ENCODE measurements at regions not wholly inside any gene's neighbourhood (a gene's known extent, or its start where the extent isn't known, plus 50 kb on each side); places are given as distances from the start of the nearest gene placed in this dataset.

GRCh38 chr4:124018383-124019317, 622.1 kb downstream of the SPRY1 start:
- DNase-seq: no peak

DNA sequence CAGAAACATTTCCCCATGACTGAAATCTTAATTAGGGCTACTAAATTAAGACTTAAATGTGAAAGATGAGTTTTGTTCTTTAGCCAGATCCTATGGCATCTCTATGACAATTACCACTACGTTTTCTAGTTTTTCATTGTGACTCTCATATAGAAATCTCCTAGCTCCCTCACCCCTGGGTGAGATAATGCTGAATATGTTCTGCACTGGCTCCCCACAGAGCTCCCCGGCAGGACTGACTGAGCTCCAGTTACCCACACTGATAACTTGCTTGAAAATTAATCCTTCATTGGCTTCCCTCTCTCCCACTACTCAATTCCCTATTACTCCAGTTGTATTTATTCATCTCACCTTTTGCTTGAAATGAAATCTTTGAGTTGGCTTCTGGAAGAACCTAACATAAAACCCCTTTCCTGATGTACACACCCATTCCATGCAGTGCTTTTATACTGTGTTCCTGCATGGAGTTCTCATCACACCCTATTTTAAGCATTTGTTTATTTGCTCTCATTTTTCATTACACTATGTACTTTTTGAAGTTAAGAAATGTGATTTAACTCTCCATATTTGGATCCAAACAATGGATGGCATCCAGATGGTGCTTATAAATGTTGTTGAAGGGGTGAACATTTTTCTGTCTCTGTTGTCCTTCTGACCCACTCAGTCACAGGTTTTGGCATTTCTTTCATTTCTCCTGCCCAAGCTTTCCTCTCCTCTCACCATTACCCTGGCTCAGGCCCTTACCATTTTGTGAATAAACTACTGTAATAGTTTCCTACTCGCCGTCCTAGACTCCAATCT, 623.4 kb downstream of the SPRY1 start:
- no peak for DNase-seq

GRCh38 chr4:124025000-124025399, 628.4 kb downstream of the SPRY1 start:
- no peak for DNase-seq

DNA sequence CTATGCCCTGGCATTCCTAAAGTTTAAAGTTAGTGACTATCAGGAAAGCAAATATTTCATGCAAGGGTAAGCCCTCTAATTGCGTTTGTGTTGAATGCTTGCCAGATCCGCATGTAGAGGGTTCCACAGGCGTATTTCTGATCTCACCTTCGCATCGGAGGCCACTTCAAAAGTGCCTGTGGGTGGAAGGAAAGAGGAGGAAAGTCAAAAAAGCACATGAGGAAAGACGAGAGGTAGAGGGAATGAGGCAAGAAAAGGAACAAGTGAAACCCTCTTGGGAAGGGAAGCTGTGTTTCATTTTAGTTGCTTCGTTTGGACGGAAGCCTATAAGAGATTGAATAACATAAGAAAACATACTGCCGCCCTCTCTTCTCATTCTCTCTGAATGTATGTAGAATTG, 628.8 kb downstream of the SPRY1 start:
- no peak for DNase-seq

DNA sequence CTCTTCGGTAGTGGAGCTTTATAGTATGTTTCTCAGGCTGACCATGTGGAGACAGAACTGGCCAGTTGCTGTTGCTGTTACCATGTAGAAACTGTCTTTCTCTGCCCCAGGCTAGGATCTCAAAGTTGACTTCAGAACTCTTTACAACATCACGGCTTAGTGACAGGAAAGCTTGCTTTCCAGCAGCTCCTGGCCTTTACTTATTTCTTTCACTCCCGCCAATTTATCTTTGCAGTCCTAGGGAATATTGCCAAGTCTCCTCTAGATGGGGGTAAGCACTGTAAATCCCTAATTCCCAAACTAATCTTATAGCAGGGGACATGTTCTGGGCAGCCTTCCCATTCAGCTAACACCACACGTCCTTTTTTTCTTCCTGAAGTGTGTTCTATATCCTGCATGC, 631.6 kb downstream of the SPRY1 start:
- DNase-seq: no peak

DNA sequence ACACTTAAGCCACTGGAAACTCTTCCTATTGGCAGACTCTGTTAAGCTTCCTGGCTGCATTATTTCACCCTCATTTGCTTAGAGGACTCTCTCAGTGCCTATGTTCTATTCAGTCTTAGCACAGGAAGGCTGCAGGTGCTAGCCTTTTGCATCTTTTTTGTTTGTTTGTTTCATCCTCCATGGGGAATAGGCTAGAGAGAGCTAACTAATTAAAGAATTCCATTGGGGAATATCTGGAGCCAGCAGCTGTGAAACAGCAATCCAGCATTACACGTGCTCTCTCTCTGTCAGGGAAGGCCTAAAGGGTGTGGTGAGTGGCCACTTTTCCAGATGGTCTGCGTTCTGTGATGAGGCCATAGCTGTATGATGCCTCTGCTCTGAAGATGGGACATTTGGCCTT, 633.6 kb downstream of the SPRY1 start:
- DNase-seq: no peak

DNA sequence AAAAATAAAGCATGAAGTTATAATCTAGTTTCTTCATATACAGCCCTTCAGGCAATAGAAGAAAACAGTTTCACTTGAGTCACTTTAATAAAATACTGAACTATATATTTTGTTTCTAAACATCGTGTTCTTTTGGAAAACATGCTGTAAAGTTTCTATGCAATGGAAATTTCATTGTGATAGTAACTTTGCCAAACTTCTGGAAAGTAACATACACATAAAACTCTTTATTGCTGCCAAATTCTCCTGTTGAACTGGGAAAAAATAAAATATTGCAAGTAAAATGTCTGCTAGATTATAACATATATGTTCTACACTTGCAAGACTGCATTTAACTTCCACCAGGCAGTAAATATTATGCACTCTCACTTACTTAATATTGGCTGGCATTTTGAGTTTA, 635.4 kb downstream of the SPRY1 start:
- no peak for DNase-seq

DNA sequence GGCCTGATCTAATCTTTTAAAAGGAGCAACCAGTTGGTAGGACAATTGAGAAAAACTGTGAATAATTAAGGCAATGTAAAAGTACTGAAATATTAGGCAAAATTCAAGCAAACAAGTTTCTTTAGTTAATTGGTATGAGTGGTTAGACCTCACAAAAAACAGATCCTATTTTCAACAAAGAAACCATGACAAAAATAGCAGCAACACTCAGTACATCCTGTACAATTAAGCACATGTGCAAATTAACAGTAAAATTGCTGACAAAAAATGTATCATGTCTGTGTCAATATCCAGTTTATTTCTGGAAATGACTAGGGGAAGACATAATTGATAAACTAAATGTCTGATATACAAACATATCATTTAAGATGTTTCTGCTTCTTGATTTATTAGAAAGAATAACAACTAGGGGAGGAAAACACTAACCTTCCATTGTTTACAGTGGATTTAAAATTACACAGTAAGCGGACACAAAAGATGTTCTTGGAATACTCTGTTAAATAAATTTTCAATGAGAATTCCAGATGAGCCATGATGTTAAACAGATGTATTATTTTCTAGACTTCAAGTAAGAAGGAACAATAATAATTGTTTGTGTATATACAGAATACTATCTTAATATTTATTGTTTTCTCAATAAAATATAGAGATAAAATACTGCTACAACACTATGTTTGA, 638.9 kb downstream of the SPRY1 start:
- no peak for DNase-seq

DNA sequence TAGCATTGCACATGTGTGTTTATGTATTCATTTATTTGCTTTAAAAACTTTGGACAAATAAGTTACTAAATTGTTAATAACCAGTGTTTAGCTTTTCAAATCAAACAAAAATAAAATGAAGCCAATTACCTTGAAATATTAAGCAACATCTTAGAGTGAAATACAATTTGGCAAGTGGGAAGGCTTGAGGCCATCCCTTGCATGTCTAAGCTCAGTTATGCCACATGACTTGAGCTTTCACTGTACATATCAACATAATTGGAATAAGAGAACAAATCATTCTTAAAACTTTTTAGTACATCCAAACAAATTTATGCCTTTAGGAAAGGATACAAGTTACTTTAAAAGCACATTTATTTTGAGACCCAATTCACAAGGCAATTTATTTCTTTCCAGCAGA, 640.6 kb downstream of the SPRY1 start:
- DNase-seq: no peak

- no peak for DNase-seq
Measured at GRCh38 chr4:124044330-124044729, 647.7 kb downstream of the SPRY1 start.

DNA sequence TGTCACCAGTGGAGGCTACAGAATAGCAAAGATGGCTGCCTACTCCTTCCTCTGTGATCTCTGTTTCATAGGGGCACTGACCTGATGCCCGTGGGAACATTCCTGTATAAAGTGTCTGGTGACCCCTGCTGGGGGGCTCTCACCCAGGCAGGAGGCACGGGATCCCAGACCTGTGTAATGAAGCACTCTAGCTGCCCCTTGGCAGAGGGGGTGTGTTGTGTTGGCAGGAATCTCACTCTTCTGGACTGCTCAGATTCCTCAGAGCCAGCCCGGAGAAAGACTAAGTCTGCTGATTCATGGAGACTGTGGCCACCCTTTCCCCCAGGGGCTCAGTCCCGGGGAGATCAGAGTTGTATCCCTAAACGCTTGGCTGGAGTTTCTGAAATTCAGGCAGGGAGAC, 648.3 kb downstream of the SPRY1 start:
- DNase-seq: no peak

DNA sequence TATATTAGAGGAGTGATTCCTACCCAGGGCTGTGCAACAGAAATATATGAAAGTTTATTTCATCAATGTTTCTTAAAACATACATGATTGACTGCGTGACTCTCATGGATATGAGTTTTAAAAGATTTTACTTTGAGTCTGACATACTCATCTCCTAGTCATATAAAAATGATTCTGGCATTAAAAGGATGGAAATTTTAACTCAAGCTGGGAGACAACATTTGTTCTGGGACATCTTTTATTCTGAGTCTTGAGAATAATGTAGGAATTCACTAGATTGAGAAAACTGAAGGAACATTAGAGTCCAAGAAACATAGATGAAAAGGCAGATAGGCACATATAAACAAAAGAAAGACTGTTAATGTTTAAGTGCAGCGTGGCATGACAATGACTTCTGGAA, 649.6 kb downstream of the SPRY1 start:
- no peak for DNase-seq

DNA sequence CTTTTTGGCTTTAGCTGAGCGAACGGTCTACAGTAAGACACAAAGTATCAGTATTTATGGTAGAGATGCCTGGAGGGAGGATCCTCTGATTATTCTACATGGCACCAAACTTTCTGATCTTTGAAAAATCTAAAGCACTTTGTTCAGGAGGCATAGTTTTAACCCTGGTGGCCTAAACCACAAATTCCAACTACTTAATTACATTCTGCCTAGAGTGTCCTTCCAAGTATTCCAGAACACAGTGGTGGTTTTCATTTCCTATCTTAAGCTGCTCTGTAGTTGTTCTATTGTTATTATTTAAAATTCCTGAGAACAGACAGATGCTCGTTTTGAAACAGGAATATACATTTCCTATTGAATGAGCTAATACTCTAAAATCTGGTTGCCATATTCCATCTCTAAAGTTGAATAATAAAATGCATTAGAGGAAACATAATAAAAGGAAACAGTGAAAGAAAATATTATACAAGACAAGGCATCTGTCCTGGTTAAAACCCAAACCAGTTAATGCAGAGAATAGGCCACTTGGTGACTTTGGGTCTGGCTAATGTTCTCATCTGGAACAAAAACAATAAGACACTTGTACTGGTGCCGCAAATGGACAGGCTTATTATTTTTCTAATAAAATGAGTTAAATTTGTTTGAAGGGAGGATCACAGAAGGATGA, 657.4 kb downstream of the SPRY1 start:
- no peak for DNase-seq

- DNase-seq: no peak
Measured at GRCh38 chr4:124055336-124055735, 657.2 kb downstream of the ANKRD50 start.

GRCh38 chr4:124055896-124056295, 656.6 kb downstream of the ANKRD50 start:
- no peak for DNase-seq

GRCh38 chr4:124060261-124060918, 652.1 kb downstream of the ANKRD50 start:
- no peak for DNase-seq

DNA sequence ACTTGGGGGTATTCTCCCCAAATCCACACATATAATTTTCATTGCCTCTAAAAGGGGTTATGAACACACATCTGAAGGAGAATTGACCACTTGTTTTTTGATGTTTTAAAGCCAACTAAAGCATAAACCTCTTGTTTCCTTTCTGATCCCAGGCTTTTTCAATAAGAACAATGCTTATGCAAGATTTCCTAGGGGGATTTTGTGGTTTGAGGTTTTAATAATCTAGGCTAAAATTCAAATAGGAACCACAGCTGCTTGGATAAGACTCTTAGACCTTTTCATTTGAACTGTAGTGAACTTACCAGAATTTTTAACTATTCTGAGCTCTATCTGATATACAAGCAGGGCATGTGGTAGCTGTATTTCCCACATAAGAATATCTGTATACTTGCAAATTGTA, 651.1 kb downstream of the ANKRD50 start:
- no peak for DNase-seq

DNA sequence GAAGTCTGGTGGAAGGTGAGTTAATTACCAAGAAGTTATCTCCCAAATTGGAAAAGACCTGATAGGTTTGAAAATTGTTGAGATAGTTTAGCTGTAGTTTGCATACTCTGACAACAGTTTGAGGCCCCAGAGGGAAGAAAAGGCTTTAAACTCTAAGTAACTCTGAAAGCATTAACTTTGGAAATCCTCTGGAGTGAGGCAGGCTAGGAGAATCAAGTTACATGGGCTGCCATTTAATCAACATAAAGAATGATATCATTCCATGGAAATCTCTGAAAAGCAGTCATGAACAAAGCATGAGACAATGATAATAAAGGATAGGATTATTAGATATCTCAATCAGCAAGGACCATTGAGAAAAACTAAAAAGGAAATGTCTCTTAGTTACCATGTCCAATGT, 647.1 kb downstream of the ANKRD50 start:
- no peak for DNase-seq

- DNase-seq: no peak
Measured at GRCh38 chr4:124065936-124066335, 646.6 kb downstream of the ANKRD50 start.

GRCh38 chr4:124066595-124066994, 645.9 kb downstream of the ANKRD50 start:
- no peak for DNase-seq

DNA sequence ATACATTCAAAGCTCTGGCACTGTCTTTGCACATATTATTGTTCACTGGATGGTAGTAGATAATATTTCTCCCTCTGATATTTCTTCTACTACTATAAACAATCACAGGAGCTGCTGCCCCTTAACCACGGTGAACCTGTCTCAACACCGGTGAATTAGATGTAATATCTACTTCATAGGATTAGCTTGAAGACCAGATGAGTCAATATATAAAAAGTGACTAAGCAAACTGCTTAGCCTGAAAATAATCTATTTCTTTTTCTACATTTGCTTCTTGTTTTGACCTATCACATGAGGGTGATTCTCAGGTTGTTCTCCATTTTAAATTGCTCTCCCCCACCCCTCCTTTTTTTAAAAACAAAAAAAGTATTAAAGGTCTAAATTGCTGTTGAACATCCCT, 645.5 kb downstream of the ANKRD50 start:
- no peak for DNase-seq

DNA sequence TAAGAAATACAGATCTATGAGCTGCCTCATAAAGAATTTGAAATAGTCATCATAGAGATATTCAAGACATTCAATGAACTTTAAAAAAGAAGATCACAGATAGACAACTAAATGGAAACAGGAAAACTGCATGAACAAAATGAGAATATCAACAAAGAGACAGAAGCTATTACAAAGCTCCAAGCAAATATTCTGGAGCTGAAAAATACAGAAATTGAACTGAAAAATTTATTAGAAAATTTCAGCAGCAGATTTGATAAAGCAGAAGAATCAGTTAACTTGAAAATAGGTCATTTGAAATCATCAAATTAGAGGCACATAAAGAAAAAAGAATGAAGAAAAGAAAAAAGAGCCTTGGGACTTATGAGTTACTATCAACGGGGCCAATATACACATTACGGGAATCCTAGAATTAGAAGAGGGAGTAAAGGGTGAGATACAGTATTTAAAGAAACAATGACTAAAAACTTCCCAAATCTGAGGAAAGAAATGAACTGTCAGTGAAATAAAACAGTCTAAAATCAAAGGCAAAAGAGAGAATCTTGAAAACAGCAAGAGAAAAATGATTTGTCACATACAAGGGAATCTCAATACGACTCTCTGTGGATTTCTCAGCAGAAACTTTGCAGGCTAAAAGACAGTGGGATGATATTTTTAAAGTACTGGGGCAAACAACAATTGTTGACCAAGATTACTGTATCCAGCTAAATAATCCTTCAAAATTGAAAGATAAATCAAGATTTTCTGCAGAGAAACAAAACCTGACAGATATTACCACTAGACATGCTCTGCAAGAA, 641.6 kb downstream of the ANKRD50 start:
- DNase-seq: no peak
